ENCODE measurements at regions not wholly inside any gene's neighbourhood (a gene's known extent, or its start where the extent isn't known, plus 50 kb on each side); places are given as distances from the start of the nearest gene placed in this dataset.

GRCh38 chr5:33231214-33231710 is 209.5 kb upstream of the TARS1 start:
- no peak overlapping the region for H3K27ac Mint-ChIP-seq
- DNase-seq, result no peak
- H3K36me3 Mint-ChIP-seq, result no peaks in the 10 kb centered on the region
- H3K4me3 ChIP-seq (ENCODE audit: low read depth, low read length), result no peak overlapping the region
- no peaks in the 10 kb centered on the region for H3K27me3 ChIP-seq (ENCODE audit: control insufficient read depth, insufficient read depth, low read length)
- ATAC-seq (ENCODE audit: low read depth in 2 of 2), result no peak
- H3K4me1 Mint-ChIP-seq, result peaks cover 0 to 13% (median 4%) of the 10 kb centered on the region in 4 donors
- H3K4me1 ChIP-seq (ENCODE audit: control insufficient read depth, insufficient read depth, low read length, poor library complexity, severe bottlenecking), result no peaks in the 10 kb centered on the region
- no peaks in the 10 kb centered on the region for H3K27me3 Mint-ChIP-seq
- no peak overlapping the region for H3K27ac ChIP-seq (ENCODE audit: insufficient read depth, low read length, poor library complexity, severe bottlenecking)
- H3K9me3 Mint-ChIP-seq, result peaks cover 0 to 2% (median 1%) of the 10 kb centered on the region in 7 donors
- H3K4me3 Mint-ChIP-seq, result no peak overlapping the region
- no peaks in the 10 kb centered on the region for H3K36me3 ChIP-seq (ENCODE audit: control insufficient read depth, insufficient read depth, low read length)
- no peaks in the 10 kb centered on the region for H3K9me3 ChIP-seq (ENCODE audit: control insufficient read depth in 2 of 2, low read length in 2 of 2)

GRCh38 chr5:33231935-33232334 is 208.8 kb upstream of the TARS1 start:
- no peak overlapping the region for H3K4me3 ChIP-seq (ENCODE audit: low read depth, low read length)
- ATAC-seq (ENCODE audit: low read depth in 2 of 2), result no peak

GRCh38 chr5:33232731-33233505 is 207.8 kb upstream of the TARS1 start:
- peaks cover 0 to 2% (median 0%) of the 10 kb centered on the region in 7 donors for H3K9me3 Mint-ChIP-seq
- no peaks in the 10 kb centered on the region for H3K27me3 Mint-ChIP-seq
- no peak overlapping the region for H3K27ac Mint-ChIP-seq
- H3K4me1 Mint-ChIP-seq, result peaks cover 0 to 14% (median 4%) of the 10 kb centered on the region in 4 donors
- Histone ChIP-seq H3K27ac (ENCODE audit: insufficient read depth, low read length, poor library complexity, severe bottlenecking) (no peak overlapping the region), H3K36me3 (ENCODE audit: control insufficient read depth, insufficient read depth, low read length) (no peaks in the 10 kb centered on the region), H3K4me3 (ENCODE audit: low read depth, low read length) (no peak overlapping the region), H3K4me1 (ENCODE audit: control insufficient read depth, insufficient read depth, low read length, poor library complexity, severe bottlenecking) (no peaks in the 10 kb centered on the region), H3K9me3 (ENCODE audit: control insufficient read depth in 2 of 2, low read length in 2 of 2) (no peaks in the 10 kb centered on the region), H3K27me3 (ENCODE audit: control insufficient read depth, insufficient read depth, low read length) (no peaks in the 10 kb centered on the region)
- ATAC-seq (ENCODE audit: low read depth in 2 of 2), result no peak
- no peak for DNase-seq
- no peak overlapping the region for H3K4me3 Mint-ChIP-seq
- H3K36me3 Mint-ChIP-seq, result no peaks in the 10 kb centered on the region

More at GRCh38 chr5:33231935-33232334, 208.8 kb upstream of the TARS1 start:
- Histone ChIP-seq H3K4me1 (ENCODE audit: control insufficient read depth, insufficient read depth, low read length, poor library complexity, severe bottlenecking) (no peaks in the 10 kb centered on the region), H3K9me3 (ENCODE audit: control insufficient read depth in 2 of 2, low read length in 2 of 2) (no peaks in the 10 kb centered on the region), H3K27me3 (ENCODE audit: control insufficient read depth, insufficient read depth, low read length) (no peaks in the 10 kb centered on the region), H3K36me3 (ENCODE audit: control insufficient read depth, insufficient read depth, low read length) (no peaks in the 10 kb centered on the region), H3K27ac (ENCODE audit: insufficient read depth, low read length, poor library complexity, severe bottlenecking) (no peak overlapping the region)
- Mint-ChIP-seq H3K9me3 (peaks cover 0 to 2% (median 0%) of the 10 kb centered on the region in 7 donors), H3K4me1 (peaks cover 0 to 14% (median 4%) of the 10 kb centered on the region in 4 donors), H3K27me3 (no peaks in the 10 kb centered on the region), H3K36me3 (no peaks in the 10 kb centered on the region), H3K27ac (no peak overlapping the region), H3K4me3 (no peak overlapping the region)
- no peak for DNase-seq

- no peak for DNase-seq
- H3K4me3 ChIP-seq (ENCODE audit: low read depth, low read length), result no peak overlapping the region
- ATAC-seq (ENCODE audit: low read depth in 2 of 2), result no peak
- Mint-ChIP-seq H3K27ac (no peak overlapping the region), H3K9me3 (peaks cover 0 to 1% (median 0%) of the 10 kb centered on the region in 7 donors), H3K4me3 (no peak overlapping the region), H3K36me3 (no peaks in the 10 kb centered on the region), H3K4me1 (peaks cover 0 to 14% (median 4%) of the 10 kb centered on the region in 4 donors), H3K27me3 (no peaks in the 10 kb centered on the region)
- H3K27ac ChIP-seq (ENCODE audit: insufficient read depth, low read length, poor library complexity, severe bottlenecking), result no peak overlapping the region
- H3K9me3 ChIP-seq (ENCODE audit: control insufficient read depth in 2 of 2, low read length in 2 of 2), result no peaks in the 10 kb centered on the region
- no peaks in the 10 kb centered on the region for H3K4me1 ChIP-seq (ENCODE audit: control insufficient read depth, insufficient read depth, low read length, poor library complexity, severe bottlenecking)
- no peaks in the 10 kb centered on the region for H3K27me3 ChIP-seq (ENCODE audit: control insufficient read depth, insufficient read depth, low read length)
- H3K36me3 ChIP-seq (ENCODE audit: control insufficient read depth, insufficient read depth, low read length), result no peaks in the 10 kb centered on the region
Measured at GRCh38 chr5:33235304-33235703, 205.5 kb upstream of the TARS1 start.

- H3K36me3 ChIP-seq (ENCODE audit: control insufficient read depth, insufficient read depth, low read length), result no peaks in the 10 kb centered on the region
- Mint-ChIP-seq H3K9me3 (peaks cover 0 to 3% (median 0%) of the 10 kb centered on the region in 7 donors), H3K4me3 (peak overlapping the region in 2 of 4 donors; percentile 12 to 32), H3K36me3 (no peaks in the 10 kb centered on the region), H3K27me3 (no peaks in the 10 kb centered on the region), H3K4me1 (peaks cover 0 to 14% (median 4%) of the 10 kb centered on the region in 4 donors), H3K27ac (peak overlapping the region in 1 of 3 donors; percentile 1)
- no peak overlapping the region for H3K27ac ChIP-seq (ENCODE audit: insufficient read depth, low read length, poor library complexity, severe bottlenecking)
- no peaks in the 10 kb centered on the region for H3K27me3 ChIP-seq (ENCODE audit: control insufficient read depth, insufficient read depth, low read length)
- no peaks in the 10 kb centered on the region for H3K9me3 ChIP-seq (ENCODE audit: control insufficient read depth in 2 of 2, low read length in 2 of 2)
- peak in 1 of 2 donors; percentile 46 for ATAC-seq (ENCODE audit: low read depth in 2 of 2)
- H3K4me1 ChIP-seq (ENCODE audit: control insufficient read depth, insufficient read depth, low read length, poor library complexity, severe bottlenecking), result no peaks in the 10 kb centered on the region
- H3K4me3 ChIP-seq (ENCODE audit: low read depth, low read length), result peak overlapping the region; percentile 37
- peak in 1 of 3 donors; percentile 63 for DNase-seq
Measured at GRCh38 chr5:33235824-33236223, 204.9 kb upstream of the TARS1 start.

- H3K27ac Mint-ChIP-seq, result peak overlapping the region in 1 of 3 donors; percentile 50
- Histone ChIP-seq H3K9me3 (ENCODE audit: control insufficient read depth in 2 of 2, low read length in 2 of 2) (no peaks in the 10 kb centered on the region), H3K27me3 (ENCODE audit: control insufficient read depth, insufficient read depth, low read length) (no peaks in the 10 kb centered on the region), H3K27ac (ENCODE audit: insufficient read depth, low read length, poor library complexity, severe bottlenecking) (no peak overlapping the region), H3K36me3 (ENCODE audit: control insufficient read depth, insufficient read depth, low read length) (no peaks in the 10 kb centered on the region), H3K4me1 (ENCODE audit: control insufficient read depth, insufficient read depth, low read length, poor library complexity, severe bottlenecking) (no peaks in the 10 kb centered on the region), H3K4me3 (ENCODE audit: low read depth, low read length) (no peak overlapping the region)
- no peak overlapping the region for H3K4me3 Mint-ChIP-seq
- peaks cover 0 to 3% (median 0%) of the 10 kb centered on the region in 7 donors for H3K9me3 Mint-ChIP-seq
- no peaks in the 10 kb centered on the region for H3K36me3 Mint-ChIP-seq
- DNase-seq, result no peak
- no peak for ATAC-seq (ENCODE audit: low read depth in 2 of 2)
- peaks cover 0 to 23% (median 8%) of the 10 kb centered on the region in 4 donors for H3K4me1 Mint-ChIP-seq
- H3K27me3 Mint-ChIP-seq, result no peaks in the 10 kb centered on the region
Measured at GRCh38 chr5:33237471-33237870, 203.3 kb upstream of the TARS1 start.

GRCh38 chr5:33238826-33239695 is 201.7 kb upstream of the TARS1 start:
- no peaks in the 10 kb centered on the region for H3K9me3 ChIP-seq (ENCODE audit: control insufficient read depth in 2 of 2, low read length in 2 of 2)
- no peak for ATAC-seq (ENCODE audit: low read depth in 2 of 2)
- H3K4me3 Mint-ChIP-seq, result no peak overlapping the region
- H3K36me3 ChIP-seq (ENCODE audit: control insufficient read depth, insufficient read depth, low read length), result no peaks in the 10 kb centered on the region
- H3K4me3 ChIP-seq (ENCODE audit: low read depth, low read length), result no peak overlapping the region
- H3K9me3 Mint-ChIP-seq, result peaks cover 0 to 3% (median 0%) of the 10 kb centered on the region in 7 donors
- no peaks in the 10 kb centered on the region for H3K27me3 ChIP-seq (ENCODE audit: control insufficient read depth, insufficient read depth, low read length)
- H3K27ac ChIP-seq (ENCODE audit: insufficient read depth, low read length, poor library complexity, severe bottlenecking), result no peak overlapping the region
- no peak overlapping the region for H3K27ac Mint-ChIP-seq
- DNase-seq, result no peak
- no peaks in the 10 kb centered on the region for H3K27me3 Mint-ChIP-seq
- no peaks in the 10 kb centered on the region for H3K36me3 Mint-ChIP-seq
- H3K4me1 Mint-ChIP-seq, result peaks cover 0 to 23% (median 8%) of the 10 kb centered on the region in 4 donors
- H3K4me1 ChIP-seq (ENCODE audit: control insufficient read depth, insufficient read depth, low read length, poor library complexity, severe bottlenecking), result no peaks in the 10 kb centered on the region
